Activated T-cell treated with anti-CD3 and anti-CD28 coated beads, Interleukin-2, amount 50 U/mL, for 1 hour (primary cell): ENCODE measurements at regions not wholly inside any gene's neighbourhood (a gene's known extent, or its start where the extent isn't known, plus 50 kb on each side); places are given as distances from the start of the nearest gene placed in this dataset.

Experiments used
- DNase-seq: peaks from one replicate; pipeline ENCODE4 v3.0.0-alpha.2; 2020

- no peak for DNase-seq
Observed at GRCh38 chr9:105861972-105862371, 167.6 kb downstream of the TMEM38B start.

GRCh38 chr9:105864248-105864898, 170.0 kb downstream of the TMEM38B start:
- DNase-seq, result no peak

- DNase-seq, result no peak
Observed at GRCh38 chr9:105865285-105865684, 170.9 kb downstream of the TMEM38B start.

GRCh38 chr9:105871540-105871939, 177.2 kb downstream of the TMEM38B start:
- DNase-seq, result no peak

GRCh38 chr9:105873801-105874200, 179.5 kb downstream of the TMEM38B start:
- DNase-seq, result no peak

GRCh38 chr9:105877721-105878120, 183.4 kb downstream of the TMEM38B start:
- DNase-seq, result no peak

GRCh38 chr9:105879181-105879580, 184.8 kb downstream of the TMEM38B start:
- DNase-seq, result no peak

GRCh38 chr9:105880517-105880916, 186.2 kb downstream of the TMEM38B start:
- no peak for DNase-seq

GRCh38 chr9:105881021-105881420, 186.7 kb downstream of the TMEM38B start:
- DNase-seq, result no peak

- DNase-seq, result peak; percentile 52
Observed at GRCh38 chr9:105881654-105882349, 187.5 kb downstream of the TMEM38B start.

GRCh38 chr9:105883847-105884246, 189.5 kb downstream of the TMEM38B start:
- DNase-seq, result no peak

GRCh38 chr9:105884416-105884815, 190.1 kb downstream of the TMEM38B start:
- no peak for DNase-seq

- no peak for DNase-seq
Observed at GRCh38 chr9:105886136-105886535, 191.8 kb downstream of the TMEM38B start.

GRCh38 chr9:105887679-105888078, 193.3 kb downstream of the TMEM38B start:
- DNase-seq, result no peak

GRCh38 chr9:105890046-105890822, 195.9 kb downstream of the TMEM38B start:
- no peak for DNase-seq

- DNase-seq, result no peak
Observed at GRCh38 chr9:105900123-105900522, 205.8 kb downstream of the TMEM38B start.

GRCh38 chr9:105901514-105902109, 207.3 kb downstream of the TMEM38B start:
- DNase-seq, result no peak

- DNase-seq, result no peak
Observed at GRCh38 chr9:105908069-105908468, 213.7 kb downstream of the TMEM38B start.

- no peak for DNase-seq
Observed at GRCh38 chr9:105911104-105911911, 217.0 kb downstream of the TMEM38B start.

GRCh38 chr9:105912157-105912862, 218.0 kb downstream of the TMEM38B start:
- no peak for DNase-seq

- DNase-seq, result no peak
Observed at GRCh38 chr9:105912863-105913516, 218.6 kb downstream of the TMEM38B start.
